D721Med (cell line): ENCODE measurements at regions not wholly inside any gene's neighbourhood (a gene's known extent, or its start where the extent isn't known, plus 50 kb on each side); places are given as distances from the start of the nearest gene placed in this dataset.

ENCODE experiments used
- DNase-seq: peaks from one replicate; pipeline ENCODE4 v3.0.0; 2011; ENCODE audit warnings: low spot score; ENCODE audit not compliant: insufficient read length
- FAIRE-seq: peaks from 2 replicates; lab custom pipeline; 2011; peaks lifted over from hg19 to GRCh38; lab: Jason Lieb, UNC
- CTCF ChIP-seq: IDR thresholded peaks from 2 replicates; pipeline ENCODE4 v1.5.1; 2012; ENCODE audit warnings: mild to moderate bottlenecking, control low read depth; ENCODE audit not compliant: insufficient read depth; ENCODE audit errors: missing control alignments

- DNase-seq (no peak), FAIRE-seq (no peak)
Measured at GRCh38 chr13:80755910-80756309, 415.0 kb upstream of the SPRY2 start.

GRCh38 chr13:80754441-80754840 is 413.5 kb upstream of the SPRY2 start:
- no peak for TF ChIP-seq CTCF
- DNase-seq (no peak), FAIRE-seq (no peak)

More at GRCh38 chr13:80755910-80756309, 415.0 kb upstream of the SPRY2 start:
- no peak for TF ChIP-seq CTCF

- DNase-seq (no peak), FAIRE-seq (no peak)
- TF ChIP-seq CTCF, result no peak
Measured at GRCh38 chr13:80753866-80754265, 412.9 kb upstream of the SPRY2 start.

- DNase-seq, result no peak
- TF ChIP-seq CTCF, result no peak
- no peak for FAIRE-seq
Measured at GRCh38 chr13:80751854-80752253, 410.9 kb upstream of the SPRY2 start.

- TF ChIP-seq CTCF, result no peak
- FAIRE-seq, result no peak
- no peak for DNase-seq
Measured at GRCh38 chr13:80744147-80744914, 403.4 kb upstream of the SPRY2 start.

- TF ChIP-seq CTCF, result no peak
- DNase-seq (no peak), FAIRE-seq (no peak)
Measured at GRCh38 chr13:80742033-80742432, 401.1 kb upstream of the SPRY2 start.

- FAIRE-seq (no peak), DNase-seq (no peak)
- no peak for TF ChIP-seq CTCF
Measured at GRCh38 chr13:80740071-80740470, 399.1 kb upstream of the SPRY2 start.
